Activated CD4-positive, alpha-beta T cell treated with anti-CD3 and anti-CD28 coated beads, Interleukin-2, amount 10 ng/mL, durations not matched to agents 24 days and 14 days (primary cell): ENCODE measurements at regions not wholly inside any gene's neighbourhood (a gene's known extent, or its start where the extent isn't known, plus 50 kb on each side); places are given as distances from the start of the nearest gene placed in this dataset.

Experiments used
- DNase-seq: peaks from one replicate; pipeline ENCODE4 v3.0.0; 2022
- H3K27ac Mint-ChIP-seq: one replicate; pipeline ENCODE4 v1.8.0; 2022; ENCODE audit warnings: mild to moderate bottlenecking, mixed read lengths
- H3K27me3 Mint-ChIP-seq: one replicate; pipeline ENCODE4 v1.8.0; 2022; ENCODE audit warnings: mixed read lengths
- H3K36me3 Mint-ChIP-seq: one replicate; pipeline ENCODE4 v1.8.0; 2022; ENCODE audit warnings: low read depth, mild to moderate bottlenecking, mixed read lengths
- H3K4me1 Mint-ChIP-seq: one replicate; pipeline ENCODE4 v1.8.0; 2021; ENCODE audit warnings: mixed read lengths
- H3K4me3 Mint-ChIP-seq: one replicate; pipeline ENCODE4 v1.8.0; 2022; ENCODE audit warnings: mild to moderate bottlenecking, moderate library complexity, mixed read lengths
- H3K9me3 Mint-ChIP-seq: one replicate; pipeline ENCODE4 v1.8.0; 2021; ENCODE audit warnings: mixed read lengths
- intact Hi-C: fragments of 100-400 bp; cut with micrococcal nuclease; formaldehyde crosslinking; loops from one replicate; pipeline ENCODE4 v1.15.1; 2023

GRCh38 chr6:115677198-115677597 is 383.5 kb downstream of the FRK start:
- no peak overlapping the region for H3K27ac Mint-ChIP-seq
- intact Hi-C loops = no loop called here
- H3K4me3 Mint-ChIP-seq = no peak overlapping the region
- no peaks in the 10 kb centered on the region for H3K9me3 Mint-ChIP-seq
- no peak for DNase-seq
- no peaks in the 10 kb centered on the region for H3K4me1 Mint-ChIP-seq
- no peaks in the 10 kb centered on the region for H3K36me3 Mint-ChIP-seq
- H3K27me3 Mint-ChIP-seq = no peaks in the 10 kb centered on the region

DNA sequence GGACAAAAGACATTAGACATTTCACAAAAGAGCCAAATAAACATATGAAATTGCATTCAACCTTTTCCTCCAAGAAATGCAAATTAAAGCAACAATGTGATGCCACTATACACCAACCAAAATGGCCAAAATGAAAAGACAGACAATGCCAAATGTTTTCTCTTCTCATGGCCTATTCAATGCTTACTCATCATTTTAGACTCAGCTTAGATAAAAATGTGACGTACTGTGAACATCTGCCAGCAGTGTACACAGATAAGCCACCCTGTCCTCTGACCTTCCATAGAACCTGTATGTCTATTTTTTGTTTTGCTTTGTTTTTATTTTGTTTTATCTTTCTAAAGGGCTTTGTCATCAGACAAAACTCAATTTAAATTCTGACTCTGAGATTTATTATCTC is 385.2 kb downstream of the FRK start:
- DNase-seq = no peak
- intact Hi-C loops = no loop called here
- H3K4me1 Mint-ChIP-seq = no peaks in the 10 kb centered on the region
- no peaks in the 10 kb centered on the region for H3K27me3 Mint-ChIP-seq
- no peaks in the 10 kb centered on the region for H3K36me3 Mint-ChIP-seq
- no peak overlapping the region for H3K4me3 Mint-ChIP-seq
- H3K27ac Mint-ChIP-seq = no peak overlapping the region
- H3K9me3 Mint-ChIP-seq = no peaks in the 10 kb centered on the region

- intact Hi-C loops = no loop called here
- H3K36me3 Mint-ChIP-seq = no peaks in the 10 kb centered on the region
- no peaks in the 10 kb centered on the region for H3K4me1 Mint-ChIP-seq
- H3K4me3 Mint-ChIP-seq = no peak overlapping the region
- no peaks in the 10 kb centered on the region for H3K9me3 Mint-ChIP-seq
- no peaks in the 10 kb centered on the region for H3K27me3 Mint-ChIP-seq
- no peak overlapping the region for H3K27ac Mint-ChIP-seq
- no peak for DNase-seq
These were observed 391.9 kb downstream of the FRK start for GRCh38 chr6:115668781-115669180.

DNA sequence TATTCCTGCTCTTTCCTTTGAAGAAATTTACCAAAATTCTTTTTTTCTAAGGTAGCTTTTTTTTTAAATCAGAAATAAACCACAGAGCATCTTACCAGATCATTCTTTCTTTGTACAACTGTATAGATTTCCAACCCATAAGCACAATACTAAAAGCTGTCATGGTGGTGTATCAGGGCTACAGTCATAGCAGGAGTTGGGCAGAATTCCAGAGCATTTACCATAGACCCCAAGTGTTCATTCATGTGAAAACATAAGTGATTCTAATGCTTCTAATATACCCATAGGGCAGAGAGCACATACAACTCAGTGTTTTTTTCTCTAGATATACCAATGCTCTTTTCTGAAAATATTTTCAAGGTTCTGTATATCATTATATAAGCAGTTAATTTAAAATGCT is 392.5 kb downstream of the FRK start:
- Mint-ChIP-seq H3K4me1 (no peaks in the 10 kb centered on the region), H3K4me3 (no peak overlapping the region), H3K27ac (no peak overlapping the region), H3K27me3 (no peaks in the 10 kb centered on the region), H3K9me3 (no peaks in the 10 kb centered on the region), H3K36me3 (no peaks in the 10 kb centered on the region)
- intact Hi-C loops = no loop called here
- DNase-seq = no peak

GRCh38 chr6:115667478-115668026 is 393.1 kb downstream of the FRK start:
- no peak overlapping the region for H3K27ac Mint-ChIP-seq
- H3K36me3 Mint-ChIP-seq = no peaks in the 10 kb centered on the region
- H3K4me3 Mint-ChIP-seq = no peak overlapping the region
- intact Hi-C loops = no loop called here
- no peak for DNase-seq
- H3K27me3 Mint-ChIP-seq = no peaks in the 10 kb centered on the region
- no peaks in the 10 kb centered on the region for H3K4me1 Mint-ChIP-seq
- H3K9me3 Mint-ChIP-seq = no peaks in the 10 kb centered on the region

GRCh38 chr6:115666997-115667396 is 393.7 kb downstream of the FRK start:
- H3K9me3 Mint-ChIP-seq = no peaks in the 10 kb centered on the region
- H3K27me3 Mint-ChIP-seq = no peaks in the 10 kb centered on the region
- H3K36me3 Mint-ChIP-seq = no peaks in the 10 kb centered on the region
- H3K27ac Mint-ChIP-seq = no peak overlapping the region
- intact Hi-C loops = no loop called here
- no peak for DNase-seq
- H3K4me3 Mint-ChIP-seq = no peak overlapping the region
- no peaks in the 10 kb centered on the region for H3K4me1 Mint-ChIP-seq

DNA sequence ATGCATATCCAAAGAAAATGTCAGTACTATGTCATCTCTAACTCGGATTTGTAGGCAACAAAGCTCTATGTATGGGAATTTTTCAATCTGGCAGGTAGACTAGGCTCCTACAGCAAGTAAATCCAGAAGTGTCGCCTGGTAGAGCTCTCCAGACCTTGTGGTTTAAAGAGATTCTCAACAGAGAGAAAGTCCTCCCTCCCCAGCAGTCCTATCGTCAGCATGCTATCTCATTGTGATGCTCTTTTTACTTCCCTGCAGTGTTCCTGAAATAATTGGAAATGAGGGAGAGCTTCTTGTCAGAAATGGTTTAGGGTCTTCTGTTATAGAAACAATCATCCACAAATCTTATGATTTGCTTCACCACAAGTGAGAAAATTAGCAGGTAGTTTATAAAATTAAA is 395.4 kb downstream of the FRK start:
- H3K9me3 Mint-ChIP-seq = no peaks in the 10 kb centered on the region
- H3K27me3 Mint-ChIP-seq = no peaks in the 10 kb centered on the region
- intact Hi-C loops = no loop called here
- H3K27ac Mint-ChIP-seq = no peak overlapping the region
- H3K36me3 Mint-ChIP-seq = no peaks in the 10 kb centered on the region
- no peak overlapping the region for H3K4me3 Mint-ChIP-seq
- no peak for DNase-seq
- H3K4me1 Mint-ChIP-seq = no peaks in the 10 kb centered on the region

GRCh38 chr6:115663681-115664080 is 397.0 kb downstream of the FRK start:
- H3K36me3 Mint-ChIP-seq = no peaks in the 10 kb centered on the region
- H3K4me3 Mint-ChIP-seq = no peak overlapping the region
- no peaks in the 10 kb centered on the region for H3K4me1 Mint-ChIP-seq
- DNase-seq = no peak
- intact Hi-C loops = no loop called here
- H3K27ac Mint-ChIP-seq = no peak overlapping the region
- H3K9me3 Mint-ChIP-seq = no peaks in the 10 kb centered on the region
- no peaks in the 10 kb centered on the region for H3K27me3 Mint-ChIP-seq

GRCh38 chr6:115643762-115644161 is 416.9 kb downstream of the FRK start:
- Mint-ChIP-seq H3K27ac (no peak overlapping the region), H3K36me3 (no peaks in the 10 kb centered on the region), H3K27me3 (no peaks in the 10 kb centered on the region), H3K9me3 (peaks cover 11% of the 10 kb centered on the region), H3K4me1 (no peaks in the 10 kb centered on the region), H3K4me3 (no peak overlapping the region)
- DNase-seq = no peak
- intact Hi-C loops = no loop called here

DNA sequence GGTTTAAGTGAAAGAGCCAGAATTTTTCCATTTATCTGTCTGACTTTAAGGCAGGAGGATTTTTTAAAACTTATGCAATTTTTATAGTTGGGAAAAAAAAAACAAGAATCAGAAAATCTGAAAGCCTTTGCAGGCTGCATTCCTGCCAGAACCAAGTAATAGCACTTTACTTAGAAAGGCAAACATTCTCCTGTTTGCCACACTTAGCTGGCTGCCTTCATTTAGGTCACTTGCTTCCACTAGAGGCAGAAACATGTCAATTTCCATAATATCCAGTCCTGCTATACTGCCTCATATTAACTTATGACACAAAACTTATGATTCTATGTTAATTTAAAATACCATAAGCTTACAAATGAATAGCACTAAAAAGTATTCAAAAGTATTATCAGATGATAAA is 425.8 kb downstream of the FRK start:
- H3K9me3 Mint-ChIP-seq = no peaks in the 10 kb centered on the region
- no peaks in the 10 kb centered on the region for H3K27me3 Mint-ChIP-seq
- H3K36me3 Mint-ChIP-seq = no peaks in the 10 kb centered on the region
- no peaks in the 10 kb centered on the region for H3K4me1 Mint-ChIP-seq
- DNase-seq = no peak
- intact Hi-C loops = no loop called here
- H3K27ac Mint-ChIP-seq = no peak overlapping the region
- H3K4me3 Mint-ChIP-seq = no peak overlapping the region

DNA sequence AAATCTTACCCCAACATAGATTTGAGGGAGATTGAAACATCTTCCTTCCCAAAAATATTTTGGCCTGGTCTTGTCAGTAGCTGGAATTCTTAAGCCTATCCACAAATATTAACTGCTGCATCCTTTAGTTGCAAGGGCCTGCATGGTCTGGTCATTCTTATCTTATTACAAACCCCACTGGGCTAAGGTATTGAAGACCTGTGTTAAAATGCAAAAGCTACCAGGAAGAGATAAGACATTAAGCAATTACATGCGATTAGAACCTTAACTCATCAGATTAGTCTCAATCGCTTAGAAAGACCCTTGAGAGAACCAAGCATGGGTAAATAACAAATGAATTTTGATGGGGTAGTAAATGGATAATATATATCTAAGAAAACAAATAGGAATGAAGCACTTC is 426.6 kb downstream of the FRK start:
- Mint-ChIP-seq H3K36me3 (no peaks in the 10 kb centered on the region), H3K27ac (no peak overlapping the region), H3K4me3 (no peak overlapping the region), H3K9me3 (no peaks in the 10 kb centered on the region), H3K27me3 (no peaks in the 10 kb centered on the region), H3K4me1 (no peaks in the 10 kb centered on the region)
- intact Hi-C loops = no loop called here
- DNase-seq = no peak

DNA sequence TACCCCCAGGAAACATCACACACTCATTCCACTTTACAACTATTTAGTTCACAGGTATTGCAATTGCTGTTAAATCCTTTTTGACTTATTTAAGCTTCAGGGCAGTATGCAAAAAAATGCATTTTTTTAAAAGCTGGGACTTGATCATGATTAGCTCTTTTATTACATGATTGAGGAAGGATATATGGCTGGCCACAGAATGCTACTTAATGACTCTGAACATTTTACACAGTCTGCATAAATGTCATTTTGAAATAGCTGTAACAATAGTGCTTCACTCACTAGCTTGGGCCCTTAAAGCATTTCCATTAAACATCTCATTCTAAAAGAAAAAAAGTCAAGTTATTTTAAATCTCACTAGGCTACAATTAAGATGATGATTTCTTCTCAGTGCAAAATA is 429.7 kb downstream of the FRK start:
- H3K27ac Mint-ChIP-seq = no peak overlapping the region
- H3K27me3 Mint-ChIP-seq = no peaks in the 10 kb centered on the region
- H3K36me3 Mint-ChIP-seq = no peaks in the 10 kb centered on the region
- no peaks in the 10 kb centered on the region for H3K4me1 Mint-ChIP-seq
- no peak for DNase-seq
- H3K4me3 Mint-ChIP-seq = no peak overlapping the region
- intact Hi-C loops = no loop called here
- H3K9me3 Mint-ChIP-seq = no peaks in the 10 kb centered on the region

GRCh38 chr6:115630424-115631024 is 430.2 kb downstream of the FRK start:
- Mint-ChIP-seq H3K36me3 (no peaks in the 10 kb centered on the region), H3K4me3 (no peak overlapping the region), H3K27ac (no peak overlapping the region), H3K4me1 (no peaks in the 10 kb centered on the region), H3K27me3 (no peaks in the 10 kb centered on the region), H3K9me3 (no peaks in the 10 kb centered on the region)
- DNase-seq = no peak
- intact Hi-C loops = no loop called here

GRCh38 chr6:115629415-115629814 is 431.3 kb downstream of the FRK start:
- no peak for DNase-seq
- H3K27ac Mint-ChIP-seq = no peak overlapping the region
- no peaks in the 10 kb centered on the region for H3K36me3 Mint-ChIP-seq
- no peaks in the 10 kb centered on the region for H3K4me1 Mint-ChIP-seq
- no peaks in the 10 kb centered on the region for H3K9me3 Mint-ChIP-seq
- no peaks in the 10 kb centered on the region for H3K27me3 Mint-ChIP-seq
- intact Hi-C loops = no loop called here
- no peak overlapping the region for H3K4me3 Mint-ChIP-seq

DNA sequence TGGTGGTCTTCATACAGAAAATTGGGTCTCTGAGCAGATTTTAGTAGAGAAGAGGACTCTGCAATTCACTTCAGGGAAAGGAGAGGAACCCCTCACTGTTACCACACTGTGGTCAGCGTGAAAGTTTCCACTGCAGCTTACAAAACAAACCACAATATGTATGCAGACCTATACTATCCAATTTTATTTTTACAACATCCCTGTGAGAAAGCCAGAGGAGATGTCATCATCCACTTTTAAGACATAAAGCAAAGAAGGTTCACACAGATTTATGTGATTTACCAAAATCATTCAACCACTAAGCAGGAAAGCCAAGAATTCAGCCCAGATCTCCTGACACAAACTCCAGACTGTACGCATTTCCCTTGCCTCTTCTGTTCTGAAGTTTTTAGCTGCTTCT is 442.4 kb downstream of the FRK start:
- H3K27me3 Mint-ChIP-seq = no peaks in the 10 kb centered on the region
- no peak overlapping the region for H3K4me3 Mint-ChIP-seq
- no peaks in the 10 kb centered on the region for H3K4me1 Mint-ChIP-seq
- no peak for DNase-seq
- H3K27ac Mint-ChIP-seq = no peak overlapping the region
- peaks cover 6% of the 10 kb centered on the region for H3K9me3 Mint-ChIP-seq
- no peaks in the 10 kb centered on the region for H3K36me3 Mint-ChIP-seq
- intact Hi-C loops = no loop called here
